ENCODE measurements at regions not wholly inside any gene's neighbourhood (a gene's known extent, or its start where the extent isn't known, plus 50 kb on each side); places are given as distances from the start of the nearest gene placed in this dataset.
A peak's percentile ranks its signal among the peaks of the same experiment; 100 is the strongest.
"Not testable (repeated sequence)": the region's sequence is repeated elsewhere in the genome, so short reads cannot be mapped to it uniquely, and the experiment has no call there.

DNA sequence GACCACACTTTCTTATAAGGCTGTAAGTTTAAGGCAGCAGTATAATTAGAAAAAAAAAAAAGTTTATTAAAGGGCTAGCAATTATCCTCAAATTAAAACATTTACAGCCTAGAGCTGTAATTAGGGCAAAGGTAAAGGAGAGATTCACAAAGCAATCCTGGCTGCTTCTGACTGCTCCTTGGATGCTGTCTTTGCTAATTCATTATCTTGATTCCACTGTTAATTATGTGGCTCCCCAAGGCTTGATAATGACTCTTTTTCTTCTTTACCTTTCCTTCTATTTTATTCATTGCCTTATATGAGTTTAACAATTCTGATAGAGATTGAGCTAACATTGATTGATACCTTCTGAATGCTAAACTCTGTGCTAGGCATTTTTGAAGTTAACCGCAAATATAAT, 476.5 kb downstream of the DTWD2 start:
- TF ChIP-seq, protein P1, sequence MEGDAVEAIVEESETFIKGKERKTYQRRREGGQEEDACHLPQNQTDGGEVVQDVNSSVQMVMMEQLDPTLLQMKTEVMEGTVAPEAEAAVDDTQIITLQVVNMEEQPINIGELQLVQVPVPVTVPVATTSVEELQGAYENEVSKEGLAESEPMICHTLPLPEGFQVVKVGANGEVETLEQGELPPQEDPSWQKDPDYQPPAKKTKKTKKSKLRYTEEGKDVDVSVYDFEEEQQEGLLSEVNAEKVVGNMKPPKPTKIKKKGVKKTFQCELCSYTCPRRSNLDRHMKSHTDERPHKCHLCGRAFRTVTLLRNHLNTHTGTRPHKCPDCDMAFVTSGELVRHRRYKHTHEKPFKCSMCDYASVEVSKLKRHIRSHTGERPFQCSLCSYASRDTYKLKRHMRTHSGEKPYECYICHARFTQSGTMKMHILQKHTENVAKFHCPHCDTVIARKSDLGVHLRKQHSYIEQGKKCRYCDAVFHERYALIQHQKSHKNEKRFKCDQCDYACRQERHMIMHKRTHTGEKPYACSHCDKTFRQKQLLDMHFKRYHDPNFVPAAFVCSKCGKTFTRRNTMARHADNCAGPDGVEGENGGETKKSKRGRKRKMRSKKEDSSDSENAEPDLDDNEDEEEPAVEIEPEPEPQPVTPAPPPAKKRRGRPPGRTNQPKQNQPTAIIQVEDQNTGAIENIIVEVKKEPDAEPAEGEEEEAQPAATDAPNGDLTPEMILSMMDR (IDR thresholded peaks at IDR 0.05), result no peak
- TF ChIP-seq POLR2A (IDR thresholded peaks at IDR 0.05) (no peak), EP300 (IDR thresholded peaks at IDR 0.05) (no peak), POLR2AphosphoS5 (IDR thresholded peaks at IDR 0.05) (no peak)
- H3K4me3 ChIP-seq, result no peak overlapping the region
- DNase-seq, result no peak
- no peak overlapping the region for H3K27ac ChIP-seq
- intact Hi-C loops (cut with DNase I; ENCODE audit: low total_unique reads), result no loop called here
- no peaks in the 10 kb centered on the region for H3K36me3 ChIP-seq
- no peaks in the 10 kb centered on the region for H3K27me3 ChIP-seq
- H3K9me3 ChIP-seq, result no peaks in the 10 kb centered on the region
- H3K4me1 ChIP-seq, result no peaks in the 10 kb centered on the region
- 95 to 100% (median 96%) methylated on average over 1 of the region's 1 CpG for WGBS, 5 donors

- no peak overlapping the region for H3K27ac ChIP-seq
- 69 to 88% (median 83%) methylated on average over 4 of the region's 4 CpGs for WGBS, 5 donors
- no peak for TF ChIP-seq POLR2A (IDR thresholded peaks at IDR 0.05)
- no peak for TF ChIP-seq POLR2AphosphoS5 (IDR thresholded peaks at IDR 0.05)
- TF ChIP-seq EP300 (IDR thresholded peaks at IDR 0.05), result no peak
- TF ChIP-seq, protein P1 (IDR thresholded peaks at IDR 0.05), result no peak
- H3K36me3 ChIP-seq, result no peaks in the 10 kb centered on the region
- intact Hi-C loops (cut with DNase I; ENCODE audit: low total_unique reads), result no loop called here
- no peak overlapping the region for H3K4me3 ChIP-seq
- H3K27me3 ChIP-seq, result no peaks in the 10 kb centered on the region
- H3K9me3 ChIP-seq, result peaks cover 0 to 15% (median 9%) of the 10 kb centered on the region in 4 donors
- H3K4me1 ChIP-seq, result no peaks in the 10 kb centered on the region
- DNase-seq, result peak in 1 of 2 donors; percentile 9
Measured at GRCh38 chr5:118506217-118506852, 482.0 kb downstream of the DTWD2 start.

GRCh38 chr5:118502232-118502631, 486.1 kb downstream of the DTWD2 start:
- H3K27me3 ChIP-seq; DNase-seq; H3K36me3 ChIP-seq; H3K27ac ChIP-seq; H3K4me3 ChIP-seq; intact Hi-C loops (cut with DNase I; ENCODE audit: low total_unique reads); H3K4me1 ChIP-seq: not testable (repeated sequence)
- WGBS, 5 donors, result 73 to 84% (median 77%) methylated on average over 8 to 9 of the region's 9 CpGs
- H3K9me3 ChIP-seq, result peaks cover 0 to 15% (median 12%) of the 10 kb centered on the region in 4 donors

- TF ChIP-seq POLR2A (IDR thresholded peaks at IDR 0.05) (no peak), EP300 (IDR thresholded peaks at IDR 0.05) (no peak), POLR2AphosphoS5 (IDR thresholded peaks at IDR 0.05) (no peak)
- TF ChIP-seq, protein P1 (IDR thresholded peaks at IDR 0.05), result no peak
- no peak overlapping the region for H3K4me3 ChIP-seq
- intact Hi-C loops (cut with DNase I; ENCODE audit: low total_unique reads), result no loop called here
- no peaks in the 10 kb centered on the region for H3K27me3 ChIP-seq
- no peak overlapping the region for H3K27ac ChIP-seq
- 81 to 89% (median 86%) methylated on average over 1 of the region's 1 CpG for WGBS, 5 donors
- no peaks in the 10 kb centered on the region for H3K36me3 ChIP-seq
- H3K9me3 ChIP-seq, result peaks cover 0 to 5% (median 0%) of the 10 kb centered on the region in 4 donors
- H3K4me1 ChIP-seq, result no peaks in the 10 kb centered on the region
- no peak for DNase-seq
Measured at GRCh38 chr5:118491351-118491750, 497.0 kb downstream of the DTWD2 start.

DNA sequence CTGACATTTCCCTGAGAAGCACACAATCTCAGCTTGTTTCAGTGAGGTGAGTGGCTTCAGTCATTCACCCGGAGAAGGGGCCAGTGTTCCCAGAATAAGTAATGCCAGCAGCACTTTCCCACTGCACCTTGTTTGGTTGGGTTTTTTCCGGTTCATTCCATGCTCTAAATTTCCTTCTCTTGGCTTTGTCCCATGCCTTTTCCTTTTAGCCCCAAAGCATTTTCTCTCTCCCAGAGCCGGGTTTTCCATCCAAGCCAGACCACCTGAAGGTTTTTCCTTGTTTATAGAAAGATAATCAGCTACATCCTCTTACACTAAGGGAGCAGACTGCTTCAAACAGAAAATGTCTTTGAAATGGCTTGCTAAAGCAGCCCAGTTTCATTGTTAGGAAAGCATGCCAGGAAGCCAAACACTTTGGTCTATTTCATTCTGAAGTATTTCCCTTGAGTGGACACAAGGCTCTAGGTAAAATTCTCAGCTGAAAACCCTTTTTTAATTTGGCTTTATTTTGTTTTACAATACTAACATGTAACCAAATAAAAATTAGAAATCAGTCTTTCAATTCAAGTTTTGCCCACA, 501.6 kb downstream of the DTWD2 start:
- Histone ChIP-seq H3K27me3 (no peaks in the 10 kb centered on the region), H3K9me3 (peaks cover 0 to 7% (median 3%) of the 10 kb centered on the region in 4 donors), H3K36me3 (no peaks in the 10 kb centered on the region), H3K4me3 (no peak overlapping the region), H3K4me1 (no peaks in the 10 kb centered on the region), H3K27ac (no peak overlapping the region)
- TF ChIP-seq EP300 (IDR thresholded peaks at IDR 0.05), result no peak
- no peak for TF ChIP-seq POLR2A (IDR thresholded peaks at IDR 0.05)
- TF ChIP-seq, protein P1 (IDR thresholded peaks at IDR 0.05), result no peak
- no peak for TF ChIP-seq POLR2AphosphoS5 (IDR thresholded peaks at IDR 0.05)
- WGBS, 5 donors, result 37 to 54% (median 42%) methylated on average over 3 of the region's 3 CpGs
- intact Hi-C loops (cut with DNase I; ENCODE audit: low total_unique reads), result no loop called here
- DNase-seq, result peak in 1 of 2 donors; percentile 5
